SK-N-SH treated with all-trans-retinoic acid at 6 μM for 48 hours (cell line): ENCODE measurements at regions not wholly inside any gene's neighbourhood (a gene's known extent, or its start where the extent isn't known, plus 50 kb on each side); places are given as distances from the start of the nearest gene placed in this dataset.

Source experiments
- ESRRG ChIP-seq: fragments of 250-450 bp; sonication (Bioruptor Pico); IDR thresholded peaks from 2 replicates; pipeline ENCODE4 v1.6.1; 2021; ENCODE audit warnings: mild to moderate bottlenecking
- GLIS3 ChIP-seq: fragments of 250-450 bp; sonication (Bioruptor Pico); IDR thresholded peaks from 2 replicates; pipeline ENCODE4 v1.5.0; 2020; ENCODE audit warnings: mild to moderate bottlenecking, moderate library complexity
- ISL1 ChIP-seq: fragments of 250-450 bp; sonication (Bioruptor Pico); IDR thresholded peaks from 2 replicates; pipeline ENCODE4 v2.1.2; 2022; ENCODE audit warnings: mild to moderate bottlenecking, moderate library complexity
- OSR1 ChIP-seq: fragments of 250-450 bp; sonication (Bioruptor Pico); IDR thresholded peaks from 2 replicates; pipeline ENCODE4 v1.8.0; 2022; ENCODE audit warnings: moderate library complexity, mild to moderate bottlenecking, inconsistent platforms
- PPARA ChIP-seq: fragments of 250-450 bp; sonication (Bioruptor Pico); IDR thresholded peaks from 2 replicates; pipeline ENCODE4 v1.5.0; 2020; ENCODE audit warnings: mild to moderate bottlenecking, borderline replicate concordance
- SNAI2 ChIP-seq: fragments of 250-450 bp; sonication (Bioruptor Pico); IDR thresholded peaks from 2 replicates; pipeline ENCODE4 v1.5.0; 2020; ENCODE audit warnings: mild to moderate bottlenecking, moderate library complexity
- TCF4 ChIP-seq: fragments of 250-450 bp; sonication (Bioruptor Pico); IDR thresholded peaks from 2 replicates; pipeline ENCODE4 v1.8.0; 2021; ENCODE audit warnings: mild to moderate bottlenecking, moderate library complexity, borderline replicate concordance
- ZFP3 ChIP-seq: fragments of 250-450 bp; sonication (Bioruptor Pico); IDR thresholded peaks from 2 replicates; pipeline ENCODE4 v1.5.0; 2020; ENCODE audit warnings: mild to moderate bottlenecking, moderate library complexity
- ZFP30 ChIP-seq: fragments of 450-650 bp; formaldehyde crosslinking; IDR thresholded peaks from 2 replicates; pipeline ENCODE4 v1.5.0; 2022; ENCODE audit warnings: mild to moderate bottlenecking, moderate library complexity
- ZNF565 ChIP-seq: fragments of 450-650 bp; formaldehyde crosslinking; conservative IDR thresholded peaks from 2 replicates; pipeline ENCODE4 v1.5.0; 2020; ENCODE audit warnings: low read depth, mild to moderate bottlenecking, moderate library complexity
- TF ChIP-seq, protein P1 (sequence below): fragments of 250-450 bp; sonication (Bioruptor Pico); IDR thresholded peaks from 2 replicates; pipeline ENCODE4 v1.8.0; 2020; ENCODE audit warnings: mild to moderate bottlenecking, moderate library complexity, borderline replicate concordance
- TF ChIP-seq, protein P2 (sequence below): fragments of 250-450 bp; sonication (Bioruptor Pico); IDR thresholded peaks from 2 replicates; pipeline ENCODE4 v1.5.0; 2020; ENCODE audit warnings: mild to moderate bottlenecking, moderate library complexity

DNA sequence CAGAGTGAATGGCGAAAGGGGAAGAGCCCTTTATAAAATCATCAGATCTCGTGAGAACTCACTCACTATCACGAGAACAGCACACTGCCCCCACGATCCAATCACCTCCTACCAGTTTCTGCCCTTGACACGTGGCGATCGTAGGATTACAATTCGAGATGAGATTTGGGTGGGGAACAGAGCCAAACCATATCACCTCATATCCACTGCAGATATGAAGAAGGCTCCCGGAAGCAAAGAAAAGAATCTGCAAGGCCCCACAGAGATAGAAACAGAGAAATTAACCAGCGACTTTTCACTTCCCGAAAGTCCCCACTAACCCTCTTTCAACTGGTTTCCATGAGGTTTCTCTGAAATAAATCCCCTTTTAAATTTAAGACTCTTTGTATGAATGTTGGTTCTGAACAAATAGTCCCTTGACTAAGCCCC, 86.2 kb upstream of the IRF2BP2 start:
- TF ChIP-seq, protein P1, sequence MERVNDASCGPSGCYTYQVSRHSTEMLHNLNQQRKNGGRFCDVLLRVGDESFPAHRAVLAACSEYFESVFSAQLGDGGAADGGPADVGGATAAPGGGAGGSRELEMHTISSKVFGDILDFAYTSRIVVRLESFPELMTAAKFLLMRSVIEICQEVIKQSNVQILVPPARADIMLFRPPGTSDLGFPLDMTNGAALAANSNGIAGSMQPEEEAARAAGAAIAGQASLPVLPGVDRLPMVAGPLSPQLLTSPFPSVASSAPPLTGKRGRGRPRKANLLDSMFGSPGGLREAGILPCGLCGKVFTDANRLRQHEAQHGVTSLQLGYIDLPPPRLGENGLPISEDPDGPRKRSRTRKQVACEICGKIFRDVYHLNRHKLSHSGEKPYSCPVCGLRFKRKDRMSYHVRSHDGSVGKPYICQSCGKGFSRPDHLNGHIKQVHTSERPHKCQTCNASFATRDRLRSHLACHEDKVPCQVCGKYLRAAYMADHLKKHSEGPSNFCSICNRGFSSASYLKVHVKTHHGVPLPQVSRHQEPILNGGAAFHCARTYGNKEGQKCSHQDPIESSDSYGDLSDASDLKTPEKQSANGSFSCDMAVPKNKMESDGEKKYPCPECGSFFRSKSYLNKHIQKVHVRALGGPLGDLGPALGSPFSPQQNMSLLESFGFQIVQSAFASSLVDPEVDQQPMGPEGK (CRISPR knock-in tag), result no peak
- TF ChIP-seq ISL1 (CRISPR knock-in tag) (no peak), GLIS3 (no peak), ZNF565 (CRISPR knock-in tag) (no peak), ZFP3 (CRISPR knock-in tag) (no peak), TCF4 (CRISPR knock-in tag) (no peak), ZFP30 (CRISPR knock-in tag) (no peak), SNAI2 (CRISPR knock-in tag) (no peak), PPARA (no peak), OSR1 (no peak), ESRRG (CRISPR knock-in tag) (no peak)
- TF ChIP-seq, protein P2, sequence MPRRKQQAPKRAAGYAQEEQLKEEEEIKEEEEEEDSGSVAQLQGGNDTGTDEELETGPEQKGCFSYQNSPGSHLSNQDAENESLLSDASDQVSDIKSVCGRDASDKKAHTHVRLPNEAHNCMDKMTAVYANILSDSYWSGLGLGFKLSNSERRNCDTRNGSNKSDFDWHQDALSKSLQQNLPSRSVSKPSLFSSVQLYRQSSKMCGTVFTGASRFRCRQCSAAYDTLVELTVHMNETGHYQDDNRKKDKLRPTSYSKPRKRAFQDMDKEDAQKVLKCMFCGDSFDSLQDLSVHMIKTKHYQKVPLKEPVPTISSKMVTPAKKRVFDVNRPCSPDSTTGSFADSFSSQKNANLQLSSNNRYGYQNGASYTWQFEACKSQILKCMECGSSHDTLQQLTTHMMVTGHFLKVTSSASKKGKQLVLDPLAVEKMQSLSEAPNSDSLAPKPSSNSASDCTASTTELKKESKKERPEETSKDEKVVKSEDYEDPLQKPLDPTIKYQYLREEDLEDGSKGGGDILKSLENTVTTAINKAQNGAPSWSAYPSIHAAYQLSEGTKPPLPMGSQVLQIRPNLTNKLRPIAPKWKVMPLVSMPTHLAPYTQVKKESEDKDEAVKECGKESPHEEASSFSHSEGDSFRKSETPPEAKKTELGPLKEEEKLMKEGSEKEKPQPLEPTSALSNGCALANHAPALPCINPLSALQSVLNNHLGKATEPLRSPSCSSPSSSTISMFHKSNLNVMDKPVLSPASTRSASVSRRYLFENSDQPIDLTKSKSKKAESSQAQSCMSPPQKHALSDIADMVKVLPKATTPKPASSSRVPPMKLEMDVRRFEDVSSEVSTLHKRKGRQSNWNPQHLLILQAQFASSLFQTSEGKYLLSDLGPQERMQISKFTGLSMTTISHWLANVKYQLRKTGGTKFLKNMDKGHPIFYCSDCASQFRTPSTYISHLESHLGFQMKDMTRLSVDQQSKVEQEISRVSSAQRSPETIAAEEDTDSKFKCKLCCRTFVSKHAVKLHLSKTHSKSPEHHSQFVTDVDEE (CRISPR knock-in tag), result no peak
